HG03025 (cell line): ENCODE measurements at regions not wholly inside any gene's neighbourhood (a gene's known extent, or its start where the extent isn't known, plus 50 kb on each side); places are given as distances from the start of the nearest gene placed in this dataset.
"Not testable (repeated sequence)": the region's sequence is repeated elsewhere in the genome, so short reads cannot be mapped to it uniquely, and the experiment has no call there.

Experiments
- ATAC-seq: cut with Tn5 transposase; IDR thresholded peaks from one replicate; pipeline ENCODE4 v1.9.1; 2021; ENCODE audit warnings: mild to moderate bottlenecking, moderate library complexity; ENCODE audit not compliant: unreplicated experiment, low FRiP score

GRCh38 chr15:30470601-30471365 is 56.7 kb upstream of the GOLGA8R start:
- peak; percentile 63 for ATAC-seq

DNA sequence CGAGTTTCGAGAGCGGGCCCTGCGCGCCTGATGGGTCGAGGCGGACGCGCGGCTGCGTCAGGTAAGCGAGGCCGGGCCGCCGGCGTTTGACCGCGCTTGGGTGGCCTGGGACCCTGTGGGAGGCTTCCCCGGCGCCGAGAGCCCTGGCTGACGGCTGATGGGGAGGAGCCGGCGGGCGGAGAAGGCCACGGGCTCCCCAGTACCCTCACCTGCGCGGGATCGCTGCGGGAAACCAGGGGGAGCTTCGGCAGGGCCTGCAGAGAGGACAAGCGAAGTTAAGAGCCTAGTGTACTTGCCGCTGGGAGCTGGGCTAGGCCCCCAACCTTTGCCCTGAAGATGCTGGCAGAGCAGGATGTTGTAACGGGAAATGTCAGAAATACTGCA is 57.3 kb upstream of the GOLGA8R start:
- ATAC-seq = not testable (repeated sequence)

DNA sequence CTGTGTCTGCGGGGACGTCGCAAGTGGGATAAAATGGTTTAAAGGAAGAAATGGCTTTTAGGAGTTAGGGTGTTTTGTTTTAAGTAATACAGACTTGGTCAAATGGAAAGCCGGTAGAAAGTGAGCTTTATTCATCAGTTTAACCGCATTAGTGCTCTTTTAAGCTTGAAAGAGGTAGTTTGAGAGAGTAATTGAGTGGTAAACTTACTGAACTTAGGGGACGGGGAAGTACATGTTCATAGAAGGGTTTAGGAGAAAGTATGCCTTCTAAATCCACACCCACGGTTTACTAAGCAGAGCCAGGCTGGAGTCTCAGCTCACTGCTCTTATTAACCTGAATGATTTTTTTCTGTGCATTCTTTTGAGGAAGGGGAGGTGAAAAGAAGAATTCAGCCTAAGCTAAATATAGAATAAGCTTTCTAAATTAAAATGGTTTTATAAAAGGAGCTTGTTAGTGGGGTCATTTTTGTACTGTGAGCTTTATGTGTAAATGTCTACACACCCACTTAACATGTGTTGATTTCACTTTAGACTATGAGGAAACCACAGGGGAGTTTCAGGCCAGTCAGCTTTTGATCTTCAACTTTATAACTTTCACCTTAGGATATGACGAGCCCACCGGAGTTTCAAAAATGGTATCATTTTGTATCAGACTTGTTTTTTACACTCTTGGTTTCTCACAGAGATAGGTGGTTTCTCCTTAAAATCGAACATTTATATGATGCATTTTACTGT is 57.9 kb upstream of the GOLGA8R start:
- ATAC-seq = not testable (repeated sequence)

GRCh38 chr15:30484887-30485286 is 67.0 kb upstream of the GOLGA8Q start:
- not testable (repeated sequence) for ATAC-seq

- not testable (repeated sequence) for ATAC-seq
These were observed 62.6 kb upstream of the GOLGA8Q start for GRCh38 chr15:30489237-30489636.

DNA sequence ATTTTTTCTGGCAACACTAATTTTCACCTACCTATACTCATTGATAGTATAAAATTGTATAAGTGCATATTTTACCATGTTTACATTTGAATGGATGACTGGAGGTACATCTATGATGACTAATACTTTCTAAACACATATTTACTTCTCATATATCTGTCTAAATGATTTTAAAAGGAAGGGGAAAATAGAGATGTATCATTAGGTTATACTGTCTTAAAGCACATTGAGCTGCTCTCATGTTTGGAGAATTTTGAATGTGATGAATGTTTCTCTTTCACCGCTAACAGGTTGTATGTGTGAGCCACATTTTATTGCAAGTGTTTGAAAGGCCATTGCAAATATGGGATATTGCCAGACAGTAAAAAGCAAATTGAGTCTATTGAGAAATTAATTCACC is 61.5 kb upstream of the GOLGA8Q start:
- ATAC-seq = not testable (repeated sequence)

- ATAC-seq = not testable (repeated sequence)
These were observed 57.9 kb upstream of the GOLGA8Q start for GRCh38 chr15:30493947-30494346.

- not testable (repeated sequence) for ATAC-seq
These were observed 54.6 kb upstream of the GOLGA8Q start for GRCh38 chr15:30497275-30497674.

GRCh38 chr15:30499233-30499632 is 52.6 kb upstream of the GOLGA8Q start:
- not testable (repeated sequence) for ATAC-seq

- not testable (repeated sequence) for ATAC-seq
These were observed 51.3 kb upstream of the GOLGA8Q start for GRCh38 chr15:30500511-30500910.
